ENCODE measurements at regions not wholly inside any gene's neighbourhood (a gene's known extent, or its start where the extent isn't known, plus 50 kb on each side); places are given as distances from the start of the nearest gene placed in this dataset.

DNA sequence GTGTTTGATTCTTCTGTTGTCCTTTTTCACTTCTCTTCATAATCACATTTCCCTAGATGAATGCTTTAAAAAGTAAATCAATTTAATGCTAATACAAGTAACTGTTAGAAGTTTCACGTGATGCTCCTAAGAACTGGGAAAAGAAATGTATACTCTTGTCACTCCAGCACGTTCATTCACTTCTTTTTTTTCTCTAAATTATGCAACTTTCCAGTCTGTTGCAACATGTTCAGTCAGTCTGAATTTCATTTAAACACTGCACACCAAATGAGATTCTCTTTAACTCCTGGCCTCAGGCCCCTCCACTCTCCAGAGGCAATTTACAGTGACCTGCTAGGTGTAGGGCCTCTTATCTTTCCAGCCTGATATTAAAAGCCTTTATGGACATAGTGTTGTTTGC, 321.9 kb downstream of the HS3ST1 start:
- WGBS, 2 experiments (ENCODE audit: extremely low coverage in 2 of 2, insufficient read length in 1 of 2) = no CpG with 5 or more reads among the region's 2 CpGs
- in situ Hi-C loops (cut with MboI; ENCODE audit: low sequenced_read_pairs) = no loop called here
- no peak overlapping the region for H2AK5ac ChIP-seq (ENCODE audit: low read depth, low read length)
- no peaks in the 10 kb centered on the region for H4K20me1 ChIP-seq (ENCODE audit: insufficient read depth, low read length)
- H2AK9ac ChIP-seq (replicated peaks; ENCODE audit: low read depth, low read length, poor library complexity) = no peak overlapping the region
- BruUV-seq (replicated peaks) = no TSS peak
- H3K14ac ChIP-seq (replicated peaks; ENCODE audit: low read depth, low read length) = no peak overlapping the region
- H4K91ac ChIP-seq (ENCODE audit: insufficient read depth, low read depth, low read length) = no peak overlapping the region
- TF ChIP-seq, protein P1, sequence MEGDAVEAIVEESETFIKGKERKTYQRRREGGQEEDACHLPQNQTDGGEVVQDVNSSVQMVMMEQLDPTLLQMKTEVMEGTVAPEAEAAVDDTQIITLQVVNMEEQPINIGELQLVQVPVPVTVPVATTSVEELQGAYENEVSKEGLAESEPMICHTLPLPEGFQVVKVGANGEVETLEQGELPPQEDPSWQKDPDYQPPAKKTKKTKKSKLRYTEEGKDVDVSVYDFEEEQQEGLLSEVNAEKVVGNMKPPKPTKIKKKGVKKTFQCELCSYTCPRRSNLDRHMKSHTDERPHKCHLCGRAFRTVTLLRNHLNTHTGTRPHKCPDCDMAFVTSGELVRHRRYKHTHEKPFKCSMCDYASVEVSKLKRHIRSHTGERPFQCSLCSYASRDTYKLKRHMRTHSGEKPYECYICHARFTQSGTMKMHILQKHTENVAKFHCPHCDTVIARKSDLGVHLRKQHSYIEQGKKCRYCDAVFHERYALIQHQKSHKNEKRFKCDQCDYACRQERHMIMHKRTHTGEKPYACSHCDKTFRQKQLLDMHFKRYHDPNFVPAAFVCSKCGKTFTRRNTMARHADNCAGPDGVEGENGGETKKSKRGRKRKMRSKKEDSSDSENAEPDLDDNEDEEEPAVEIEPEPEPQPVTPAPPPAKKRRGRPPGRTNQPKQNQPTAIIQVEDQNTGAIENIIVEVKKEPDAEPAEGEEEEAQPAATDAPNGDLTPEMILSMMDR (conservative IDR thresholded peaks at IDR 0.05; ENCODE audit: low read depth, low read length) = no peak
- TF ChIP-seq, protein P2, sequence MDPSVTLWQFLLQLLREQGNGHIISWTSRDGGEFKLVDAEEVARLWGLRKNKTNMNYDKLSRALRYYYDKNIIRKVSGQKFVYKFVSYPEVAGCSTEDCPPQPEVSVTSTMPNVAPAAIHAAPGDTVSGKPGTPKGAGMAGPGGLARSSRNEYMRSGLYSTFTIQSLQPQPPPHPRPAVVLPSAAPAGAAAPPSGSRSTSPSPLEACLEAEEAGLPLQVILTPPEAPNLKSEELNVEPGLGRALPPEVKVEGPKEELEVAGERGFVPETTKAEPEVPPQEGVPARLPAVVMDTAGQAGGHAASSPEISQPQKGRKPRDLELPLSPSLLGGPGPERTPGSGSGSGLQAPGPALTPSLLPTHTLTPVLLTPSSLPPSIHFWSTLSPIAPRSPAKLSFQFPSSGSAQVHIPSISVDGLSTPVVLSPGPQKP (IDR thresholded peaks at IDR 0.05; ENCODE audit: borderline replicate concordance, low read depth, low read length) = no peak
- TF ChIP-seq RFX5 (IDR thresholded peaks at IDR 0.05; ENCODE audit: low read depth, low read length) (no peak), RCOR1 (IDR thresholded peaks at IDR 0.05; ENCODE audit: insufficient replicate concordance, low read length) (no peak), POLR2A (IDR thresholded peaks at IDR 0.05; ENCODE audit: low read depth, low read length) (no peak), CHD1 (IDR thresholded peaks at IDR 0.05; ENCODE audit: low read depth, low read length) (no peak), MXI1 (IDR thresholded peaks at IDR 0.05; ENCODE audit: borderline replicate concordance, low read depth, low read length) (no peak), MAZ (IDR thresholded peaks at IDR 0.05; ENCODE audit: borderline replicate concordance, low read depth, low read length) (no peak), CEBPB (IDR thresholded peaks at IDR 0.05; ENCODE audit: low read depth, low read length) (no peak)
- no peak overlapping the region for H3K27ac ChIP-seq (ENCODE audit: insufficient read depth, low read length)
- no peak overlapping the region for H2BK15ac ChIP-seq (ENCODE audit: low read depth, low read length)
- H3K4me2 ChIP-seq (ENCODE audit: low read depth, low read length) = no peak overlapping the region
- H2AFZ ChIP-seq (replicated peaks; ENCODE audit: low read length, poor library complexity) = no peak overlapping the region
- no peak overlapping the region for H3K23ac ChIP-seq (ENCODE audit: low read depth, low read length)
- no peak overlapping the region for H2BK5ac ChIP-seq (ENCODE audit: low read depth, low read length, poor library complexity, severe bottlenecking)
- H3K9ac ChIP-seq (ENCODE audit: low read depth, low read length) = no peak overlapping the region
- no peak overlapping the region for H2BK20ac ChIP-seq (ENCODE audit: low read depth, low read length)
- H3K4me1 ChIP-seq (ENCODE audit: control insufficient read depth, insufficient read depth, low read length) = no peaks in the 10 kb centered on the region
- H4K5ac ChIP-seq (ENCODE audit: low read depth, low read length) = no peak overlapping the region
- dilution Hi-C loops (cut with HindIII; ENCODE audit: low sequenced_read_pairs, unreplicated experiment) = no loop called here
- intact Hi-C loops (cut with micrococcal nuclease) = no loop called here
- DNase-seq (no peak), ATAC-seq (ENCODE audit: low read depth) (no peak)
- no peak overlapping the region for H4K8ac ChIP-seq (ENCODE audit: low read depth in 2 of 2, low read length in 2 of 2)
- no peak overlapping the region for H3K4ac ChIP-seq (ENCODE audit: low read depth, low read length)
- ChIA-PET CTCF (no interaction called here), POLR2A (ENCODE audit: unreplicated experiment) (no interaction called here)
- H3K56ac ChIP-seq (ENCODE audit: extremely low read depth, insufficient read depth, low read length) = no peak overlapping the region
- no peaks in the 10 kb centered on the region for H3K27me3 ChIP-seq (ENCODE audit: control insufficient read depth, insufficient read depth, low read length)
- H3K9me3 ChIP-seq (ENCODE audit: control insufficient read depth, insufficient read depth, low read length) = peaks cover 3% of the 10 kb centered on the region; the same call in 1 of the 2 replicates
- H3K4me3 ChIP-seq (ENCODE audit: insufficient read depth, low read depth, low read length) = no peak overlapping the region
- no peaks in the 10 kb centered on the region for H3K79me1 ChIP-seq (ENCODE audit: low read depth in 1 of 2, low read length in 2 of 2)
- no peaks in the 10 kb centered on the region for H3K9me1 ChIP-seq (ENCODE audit: insufficient read depth, low read length)
- no peaks in the 10 kb centered on the region for H3K36me3 ChIP-seq (ENCODE audit: control insufficient read depth, insufficient read depth, low read length)
- no peak overlapping the region for H2BK120ac ChIP-seq (ENCODE audit: low read depth, low read length)
- no peak overlapping the region for H3K18ac ChIP-seq (ENCODE audit: low read depth, low read length)

Measured in IMR-90 (cell line).